ENCODE measurements at regions not wholly inside any gene's neighbourhood (a gene's known extent, or its start where the extent isn't known, plus 50 kb on each side); places are given as distances from the start of the nearest gene placed in this dataset.

DNA sequence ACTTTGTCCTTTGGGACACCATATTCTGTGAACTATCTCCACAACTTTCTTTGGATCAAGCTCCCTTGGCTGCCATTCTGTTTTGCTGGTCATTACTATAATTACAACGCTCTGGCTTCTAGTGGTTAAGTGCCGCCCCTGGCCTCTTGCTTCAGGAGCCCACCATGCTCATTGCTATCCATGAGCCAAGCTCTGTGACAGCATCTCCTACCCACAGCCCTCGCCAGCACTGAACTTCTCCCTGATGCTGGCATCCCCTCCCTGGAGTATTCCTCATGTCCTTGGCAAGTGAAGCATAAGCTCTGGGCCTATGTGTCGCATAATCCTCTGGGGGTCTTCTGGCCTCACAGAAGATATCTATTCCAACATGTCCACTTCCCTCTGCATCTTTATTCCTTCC is 60.6 kb upstream of the DHX40 start:
- TF ChIP-seq, protein P1, sequence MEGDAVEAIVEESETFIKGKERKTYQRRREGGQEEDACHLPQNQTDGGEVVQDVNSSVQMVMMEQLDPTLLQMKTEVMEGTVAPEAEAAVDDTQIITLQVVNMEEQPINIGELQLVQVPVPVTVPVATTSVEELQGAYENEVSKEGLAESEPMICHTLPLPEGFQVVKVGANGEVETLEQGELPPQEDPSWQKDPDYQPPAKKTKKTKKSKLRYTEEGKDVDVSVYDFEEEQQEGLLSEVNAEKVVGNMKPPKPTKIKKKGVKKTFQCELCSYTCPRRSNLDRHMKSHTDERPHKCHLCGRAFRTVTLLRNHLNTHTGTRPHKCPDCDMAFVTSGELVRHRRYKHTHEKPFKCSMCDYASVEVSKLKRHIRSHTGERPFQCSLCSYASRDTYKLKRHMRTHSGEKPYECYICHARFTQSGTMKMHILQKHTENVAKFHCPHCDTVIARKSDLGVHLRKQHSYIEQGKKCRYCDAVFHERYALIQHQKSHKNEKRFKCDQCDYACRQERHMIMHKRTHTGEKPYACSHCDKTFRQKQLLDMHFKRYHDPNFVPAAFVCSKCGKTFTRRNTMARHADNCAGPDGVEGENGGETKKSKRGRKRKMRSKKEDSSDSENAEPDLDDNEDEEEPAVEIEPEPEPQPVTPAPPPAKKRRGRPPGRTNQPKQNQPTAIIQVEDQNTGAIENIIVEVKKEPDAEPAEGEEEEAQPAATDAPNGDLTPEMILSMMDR (IDR thresholded peaks at IDR 0.05) = no peak
- no peak for TF ChIP-seq POLR2A (IDR thresholded peaks at IDR 0.05)
- no peak overlapping the region for H3K4me3 ChIP-seq (ENCODE audit: low read depth, poor library complexity, severe bottlenecking)
- WGBS, 2 donors = 92 to 94% methylated on average over 4 of the region's 4 CpGs
- no peak for DNase-seq (ENCODE audit: low spot score in 2 of 2)
- intact Hi-C loops (cut with DNase I; ENCODE audit: low total_unique reads) = no loop called here

DNA sequence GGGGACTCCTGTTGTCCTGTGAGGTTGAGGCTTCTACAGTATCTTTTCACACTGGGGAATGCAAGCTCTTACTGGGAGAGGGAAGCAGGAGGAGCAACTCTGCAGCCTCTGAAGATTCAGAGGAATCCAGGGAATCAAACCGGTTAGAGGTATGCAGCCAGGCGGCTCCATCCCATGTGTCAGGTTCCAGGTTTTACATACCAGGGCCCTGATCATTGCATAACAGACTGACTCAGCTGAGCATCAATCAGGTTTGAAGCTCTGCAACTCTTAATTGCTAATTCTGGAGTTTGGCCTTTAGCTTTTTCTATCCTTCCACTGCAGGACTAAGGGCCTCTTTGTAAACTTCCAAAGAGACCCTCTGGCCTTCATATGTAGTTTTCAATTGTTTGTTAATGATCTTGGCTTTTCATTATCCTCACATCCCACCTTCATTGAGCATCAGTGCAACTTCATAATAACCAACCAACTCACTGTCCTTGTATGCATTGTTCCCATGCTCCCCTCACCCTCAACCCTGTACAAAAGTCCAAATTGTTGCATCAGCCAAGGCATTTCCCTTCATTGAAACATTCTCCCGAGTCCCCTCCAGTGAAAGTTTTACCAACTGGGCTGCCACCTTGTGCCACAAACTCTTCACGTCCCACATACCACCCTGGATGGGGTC is 59.7 kb upstream of the DHX40 start:
- 77 to 81% methylated on average over 4 of the region's 4 CpGs for WGBS, 2 donors
- no peak overlapping the region for H3K4me3 ChIP-seq (ENCODE audit: low read depth, poor library complexity, severe bottlenecking)
- DNase-seq (ENCODE audit: low spot score in 2 of 2) = peak in 1 of 2 donors; percentile 45
- TF ChIP-seq, protein P1 (IDR thresholded peaks at IDR 0.05) = no peak
- TF ChIP-seq POLR2A (IDR thresholded peaks at IDR 0.05) = no peak
- intact Hi-C loops (cut with DNase I; ENCODE audit: low total_unique reads) = no loop called here

DNA sequence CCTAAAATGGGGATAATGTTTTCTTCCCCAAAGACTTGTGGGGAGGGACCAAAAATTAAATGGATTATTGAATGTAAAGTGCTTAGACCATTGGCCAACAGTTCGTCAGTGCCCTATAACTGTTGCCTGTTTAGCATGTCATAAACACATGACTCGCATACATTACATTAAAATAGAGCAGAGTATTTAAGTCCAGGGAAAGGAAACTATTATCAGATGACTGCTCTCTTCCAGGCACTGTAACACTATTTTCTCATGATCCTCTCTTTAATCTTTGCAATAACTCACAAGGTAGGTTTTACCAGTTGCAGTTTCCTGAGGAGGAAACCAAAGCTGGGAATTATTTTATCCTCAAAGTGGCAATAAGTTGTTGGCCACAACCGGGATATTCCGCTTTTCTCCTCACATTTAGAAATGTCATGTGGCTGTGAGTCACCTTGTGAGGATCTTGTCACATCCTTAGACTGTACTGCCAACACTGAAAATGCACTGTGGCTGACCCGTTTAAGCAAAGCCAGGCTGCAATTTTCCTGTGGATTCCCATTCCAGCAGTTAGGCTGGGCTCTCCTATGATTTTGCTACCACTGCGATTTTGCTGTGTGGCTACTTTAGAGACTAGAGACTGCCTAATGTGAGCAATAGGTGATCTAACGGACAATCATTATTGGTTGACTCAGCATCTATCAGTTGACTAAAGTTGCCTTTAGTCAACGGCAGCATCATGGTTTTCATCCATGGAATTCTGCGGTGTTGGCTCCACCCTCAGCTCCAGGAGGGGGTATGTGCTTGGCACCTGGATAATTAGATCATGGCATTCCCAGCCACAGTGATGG is 58.3 kb upstream of the DHX40 start:
- DNase-seq (ENCODE audit: low spot score in 2 of 2) = peak; percentile 69 to 75
- H3K4me3 ChIP-seq (ENCODE audit: low read depth, poor library complexity, severe bottlenecking) = no peak overlapping the region
- no peak for TF ChIP-seq POLR2A (IDR thresholded peaks at IDR 0.05)
- TF ChIP-seq, protein P1 (IDR thresholded peaks at IDR 0.05) = no peak
- 71 to 72% methylated on average over 9 of the region's 9 CpGs for WGBS, 2 donors
- intact Hi-C loops (cut with DNase I; ENCODE audit: low total_unique reads) = no loop called here

DNA sequence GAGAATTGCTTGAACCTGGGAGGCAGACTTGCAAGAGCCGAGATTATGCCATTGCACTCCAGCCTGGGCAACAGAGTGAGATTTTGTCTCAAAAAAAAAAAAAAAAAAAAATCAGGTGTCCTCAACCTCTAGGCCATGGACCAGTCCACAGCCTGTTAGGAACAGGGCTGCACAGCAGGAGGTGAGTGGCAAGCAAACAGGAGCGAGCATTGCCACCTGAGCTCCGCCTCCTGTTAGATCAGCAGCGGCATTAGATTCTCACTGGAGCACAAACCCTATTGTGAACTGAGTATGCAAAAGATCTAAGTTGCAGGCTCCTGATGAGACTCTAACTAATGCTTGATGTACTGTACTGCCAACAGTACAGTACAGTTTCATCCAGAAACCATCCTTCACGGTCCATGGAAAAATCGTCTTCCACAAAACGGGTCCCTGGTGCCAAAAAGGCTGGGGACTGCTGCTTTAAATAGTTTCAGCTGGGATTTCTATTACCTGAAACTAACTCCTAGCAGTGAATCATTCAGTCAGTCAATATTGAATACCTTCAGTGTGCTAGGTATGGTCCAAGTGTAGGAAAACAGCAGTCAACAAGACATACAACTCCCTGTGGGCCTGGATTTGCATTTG is 56.3 kb upstream of the DHX40 start:
- TF ChIP-seq, protein P1 (IDR thresholded peaks at IDR 0.05) = no peak
- TF ChIP-seq POLR2A (IDR thresholded peaks at IDR 0.05) = no peak
- intact Hi-C loops (cut with DNase I; ENCODE audit: low total_unique reads) = no loop called here
- no peak overlapping the region for H3K4me3 ChIP-seq (ENCODE audit: low read depth, poor library complexity, severe bottlenecking)
- 86 to 93% methylated on average over 7 of the region's 7 CpGs for WGBS, 2 donors
- no peak for DNase-seq (ENCODE audit: low spot score in 2 of 2)

DNA sequence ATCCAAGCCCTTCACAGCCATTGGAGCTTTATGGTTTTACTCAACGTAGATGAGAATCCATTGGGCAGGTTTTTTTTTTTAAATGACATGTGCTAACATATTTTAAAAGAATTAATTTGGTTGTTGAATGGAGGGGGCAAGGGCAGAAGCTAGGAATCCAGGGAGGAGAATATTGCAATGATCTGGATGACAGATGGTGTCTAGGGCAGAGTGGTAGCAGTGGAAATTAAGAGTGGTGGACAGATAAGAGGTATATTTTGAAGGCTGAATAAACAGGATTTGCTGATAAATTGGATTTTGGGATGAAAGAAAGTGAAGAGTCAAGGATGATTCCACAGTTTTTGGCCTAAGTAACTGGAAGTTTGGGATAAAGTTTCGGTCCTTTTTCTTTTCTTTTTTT is 54.8 kb upstream of the DHX40 start:
- intact Hi-C loops (cut with DNase I; ENCODE audit: low total_unique reads) = no loop called here
- TF ChIP-seq, protein P1 (IDR thresholded peaks at IDR 0.05) = no peak
- no peak for TF ChIP-seq POLR2A (IDR thresholded peaks at IDR 0.05)
- WGBS, 2 donors = 73 to 80% methylated on average over 2 of the region's 2 CpGs
- DNase-seq (ENCODE audit: low spot score in 2 of 2) = no peak
- no peak overlapping the region for H3K4me3 ChIP-seq (ENCODE audit: low read depth, poor library complexity, severe bottlenecking)
